Hematopoietic multipotent progenitor cell treated with erythropoietin and hydrocortisone succinate and interleukin-3 and kit ligand, for 8 days (in vitro differentiated cells): ENCODE measurements at regions not wholly inside any gene's neighbourhood (a gene's known extent, or its start where the extent isn't known, plus 50 kb on each side); places are given as distances from the start of the nearest gene placed in this dataset.
A peak's percentile ranks its signal among the peaks of the same experiment; 100 is the strongest.

Source experiments
- DNase-seq: peaks from one replicate; pipeline ENCODE4 v3.0.0-alpha.2; 2015

DNA sequence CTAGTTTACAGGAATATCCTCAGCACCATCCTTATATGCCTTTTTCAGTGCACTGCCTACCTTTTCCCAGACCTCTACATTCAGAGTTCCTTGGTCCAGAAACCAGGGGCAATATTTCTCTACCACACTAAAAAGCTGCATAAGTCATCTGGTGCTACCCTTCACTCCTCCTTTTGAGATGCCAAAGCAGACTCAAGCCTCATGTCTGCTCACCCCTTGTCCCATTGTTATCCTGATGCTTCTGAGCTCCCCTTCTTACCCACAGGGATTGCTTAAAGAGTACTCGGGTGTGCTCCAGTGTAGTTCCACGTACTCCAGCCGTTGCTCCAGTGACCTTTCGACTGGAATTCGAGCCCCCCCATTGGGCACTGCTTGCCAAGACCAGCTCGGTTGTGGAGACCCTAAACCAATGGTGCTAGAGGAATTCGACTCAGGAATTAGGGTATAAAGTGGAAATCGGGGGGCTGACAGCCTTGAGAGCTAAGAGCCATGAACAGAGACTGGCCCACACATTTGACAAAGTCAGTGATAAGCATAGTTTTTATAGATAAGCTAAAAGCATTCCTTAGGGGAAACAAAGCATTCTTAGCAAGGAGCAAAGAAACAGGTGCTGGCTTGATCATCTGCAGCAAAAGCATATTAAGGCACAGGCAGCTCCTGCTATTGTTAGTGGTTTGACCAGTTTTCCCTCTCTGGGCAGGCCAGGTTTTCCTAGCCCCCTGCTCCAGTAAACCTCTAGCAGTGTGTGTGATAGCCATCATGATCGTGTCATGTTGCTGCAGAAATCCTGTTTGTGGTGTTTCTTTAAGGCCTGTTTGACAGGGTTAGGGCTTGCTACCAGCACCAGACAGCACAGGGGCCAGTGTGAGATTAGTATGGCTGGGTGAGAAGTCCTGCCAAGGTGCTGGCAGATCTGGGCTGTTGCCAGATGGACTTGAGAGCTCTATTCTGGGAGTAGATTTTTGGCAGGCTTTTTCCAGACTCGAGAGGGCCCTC is 57.5 kb upstream of the WDR1 start:
- DNase-seq, result peak; percentile 91

GRCh38 chr4:10173037-10173753 is 56.6 kb upstream of the WDR1 start:
- DNase-seq, result peak; percentile 94

DNA sequence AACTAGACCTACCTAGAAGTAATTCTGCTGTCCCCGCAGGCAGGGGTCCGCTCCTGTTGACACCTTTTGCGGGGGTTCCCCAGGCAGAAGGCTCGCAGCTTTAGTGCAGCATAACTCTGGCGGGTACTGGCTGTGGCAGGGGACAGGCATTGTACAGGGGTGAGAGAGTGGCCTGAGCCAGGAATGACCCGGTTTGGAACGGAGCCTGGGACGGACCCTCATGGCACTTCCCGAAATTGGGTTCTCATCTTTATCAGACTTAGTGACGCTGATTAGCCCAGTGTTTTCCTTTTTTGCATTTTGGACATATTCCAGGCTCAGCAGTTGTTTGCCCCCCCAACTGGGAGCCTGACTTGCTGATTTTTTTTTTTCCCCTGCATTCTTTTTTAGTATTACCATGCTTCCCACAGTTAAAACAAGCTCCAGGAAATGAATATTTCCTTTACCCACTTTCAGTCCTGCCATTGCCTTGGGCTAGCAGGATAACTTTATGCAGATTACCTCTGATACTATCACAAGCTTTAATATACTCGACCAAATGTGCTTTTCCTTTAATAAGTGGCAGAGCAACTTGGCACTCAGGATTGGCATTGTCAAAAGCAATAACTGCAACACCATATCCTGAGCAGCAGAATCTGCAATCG is 55.8 kb upstream of the WDR1 start:
- DNase-seq, result no peak

- DNase-seq, result peak; percentile 88
Measured at GRCh38 chr4:10171055-10171454, 54.5 kb upstream of the WDR1 start.

DNA sequence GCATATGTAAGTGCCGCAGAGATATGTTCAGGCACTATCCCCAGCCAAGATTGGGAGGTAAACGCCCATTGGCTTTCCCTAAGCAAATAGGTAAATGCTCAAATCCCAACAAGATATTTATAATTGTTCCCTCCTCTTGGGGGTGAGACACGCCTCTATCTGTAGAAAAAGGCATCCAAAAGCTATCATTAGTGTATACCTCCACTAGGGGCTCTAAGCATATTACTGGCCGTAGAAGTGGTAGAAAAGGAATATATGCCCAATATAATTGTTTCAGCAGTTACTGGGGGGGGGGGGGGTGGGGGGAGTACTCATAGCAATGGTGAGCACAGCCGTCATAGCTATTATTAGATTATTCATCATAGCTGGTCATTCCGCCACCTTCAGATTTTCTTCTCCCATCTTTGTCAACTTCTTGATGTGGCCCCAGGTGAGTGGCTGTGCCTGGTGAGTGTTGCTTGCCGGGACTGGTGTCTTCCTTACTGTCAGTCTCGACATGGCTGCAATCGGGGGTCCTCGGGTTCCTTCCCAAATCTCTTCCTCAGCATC is 53.3 kb upstream of the WDR1 start:
- DNase-seq, result peak; percentile 36

DNA sequence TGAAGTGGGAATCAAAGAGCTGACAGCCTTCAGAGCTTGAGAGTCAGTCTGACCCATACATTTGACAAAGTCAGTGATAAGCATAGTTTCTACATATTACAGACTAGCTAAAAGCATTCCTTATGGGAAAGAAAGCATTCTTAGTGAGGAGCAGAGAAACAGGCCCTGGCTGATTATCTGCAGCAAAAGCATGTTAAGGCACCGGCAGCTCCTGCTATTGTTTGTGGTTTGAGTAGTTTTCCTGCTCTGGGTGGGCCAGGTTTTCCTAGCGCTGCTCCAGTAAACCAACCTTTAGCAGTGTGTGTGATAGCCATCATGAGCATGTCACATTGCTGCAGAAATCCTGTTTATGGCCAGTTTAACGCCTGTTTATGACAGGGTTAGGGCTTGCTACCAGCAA is 51.6 kb upstream of the WDR1 start:
- no peak for DNase-seq

- no peak for DNase-seq
Measured at GRCh38 chr4:10167201-10167600, 50.6 kb upstream of the WDR1 start.
